ENCODE measurements at regions not wholly inside any gene's neighbourhood (a gene's known extent, or its start where the extent isn't known, plus 50 kb on each side); places are given as distances from the start of the nearest gene placed in this dataset.

GRCh38 chr1:218846181-218846580 is 327.5 kb upstream of the LYPLAL1 start:
- TF ChIP-seq ETV1 (tag; conservative IDR thresholded peaks at IDR 0.05; ENCODE audit: low read depth) = no peak
- TF ChIP-seq EZH2 (IDR thresholded peaks at IDR 0.05; ENCODE audit: borderline replicate concordance, low read depth, low read length) = no peak
- no peak for TF ChIP-seq POLR2A (conservative IDR thresholded peaks at IDR 0.05)
- TF ChIP-seq MIER1 (IDR thresholded peaks at IDR 0.05; ENCODE audit: low read depth) = no peak
- TF ChIP-seq EP300 (IDR thresholded peaks at IDR 0.05; ENCODE audit: low read length) = no peak
- TF ChIP-seq ZNF655 (CRISPR knock-in tag; IDR thresholded peaks at IDR 0.05) = no peak
